Esophagus (tissue), 2 donors: ENCODE measurements at regions not wholly inside any gene's neighbourhood (a gene's known extent, or its start where the extent isn't known, plus 50 kb on each side); places are given as distances from the start of the nearest gene placed in this dataset.
"Not testable (repeated sequence)": the region's sequence is repeated elsewhere in the genome, so short reads cannot be mapped to it uniquely, and the experiment has no call there.

Experiments used
- H3K27ac ChIP-seq, 2 donors: one replicate each; pipeline ENCODE4 v1.5.1; 2013; ENCODE audit warnings: low read depth in 2 of 2, mild to moderate bottlenecking in 2 of 2, inconsistent platforms in 1 of 2, low read length in 1 of 2, moderate library complexity in 1 of 2
- H3K27me3 ChIP-seq, 2 donors: one replicate each; pipeline ENCODE4 v1.6.1; 2013; ENCODE audit warnings: low read length in 2 of 2, control low read depth in 1 of 2, mild to moderate bottlenecking in 1 of 2; ENCODE audit not compliant: insufficient read depth in 2 of 2, control insufficient read depth in 1 of 2
- H3K36me3 ChIP-seq, 2 donors: one replicate each; pipeline ENCODE4 v1.6.1; 2013; ENCODE audit warnings: low read length in 1 of 2; ENCODE audit not compliant: control insufficient read depth in 2 of 2, insufficient read depth in 2 of 2
- H3K4me1 ChIP-seq, 2 donors: one replicate each; pipeline ENCODE4 v1.6.1; 2013; ENCODE audit warnings: low read length in 1 of 2; ENCODE audit not compliant: control insufficient read depth in 2 of 2, insufficient read depth in 2 of 2
- H3K4me3 ChIP-seq, 2 donors: one replicate each; pipeline ENCODE4 v1.5.1; 2013; ENCODE audit warnings: low read length in 2 of 2, mild to moderate bottlenecking in 2 of 2, low read depth in 1 of 2, moderate library complexity in 1 of 2
- H3K9me3 ChIP-seq, 2 donors: one replicate each; pipeline ENCODE4 v1.6.1; 2013; ENCODE audit warnings: mild to moderate bottlenecking in 2 of 2, low read depth in 1 of 2, low read length in 1 of 2, moderate library complexity in 1 of 2; ENCODE audit not compliant: control insufficient read depth in 2 of 2, insufficient read depth in 1 of 2
- WGBS, 2 donors: extraction: QIAGEN DNeasy Blood & Tissue Kit; methylation state at CpG; one replicate each; pipeline ENCODE4 v1.1.7; 2013; 5-methylcytosine and 5-hydroxymethylcytosine counted together
- donor health status: healthy with polysubstance abuse.
- donor health status: Bipolar disorder and iron deficiency.

DNA sequence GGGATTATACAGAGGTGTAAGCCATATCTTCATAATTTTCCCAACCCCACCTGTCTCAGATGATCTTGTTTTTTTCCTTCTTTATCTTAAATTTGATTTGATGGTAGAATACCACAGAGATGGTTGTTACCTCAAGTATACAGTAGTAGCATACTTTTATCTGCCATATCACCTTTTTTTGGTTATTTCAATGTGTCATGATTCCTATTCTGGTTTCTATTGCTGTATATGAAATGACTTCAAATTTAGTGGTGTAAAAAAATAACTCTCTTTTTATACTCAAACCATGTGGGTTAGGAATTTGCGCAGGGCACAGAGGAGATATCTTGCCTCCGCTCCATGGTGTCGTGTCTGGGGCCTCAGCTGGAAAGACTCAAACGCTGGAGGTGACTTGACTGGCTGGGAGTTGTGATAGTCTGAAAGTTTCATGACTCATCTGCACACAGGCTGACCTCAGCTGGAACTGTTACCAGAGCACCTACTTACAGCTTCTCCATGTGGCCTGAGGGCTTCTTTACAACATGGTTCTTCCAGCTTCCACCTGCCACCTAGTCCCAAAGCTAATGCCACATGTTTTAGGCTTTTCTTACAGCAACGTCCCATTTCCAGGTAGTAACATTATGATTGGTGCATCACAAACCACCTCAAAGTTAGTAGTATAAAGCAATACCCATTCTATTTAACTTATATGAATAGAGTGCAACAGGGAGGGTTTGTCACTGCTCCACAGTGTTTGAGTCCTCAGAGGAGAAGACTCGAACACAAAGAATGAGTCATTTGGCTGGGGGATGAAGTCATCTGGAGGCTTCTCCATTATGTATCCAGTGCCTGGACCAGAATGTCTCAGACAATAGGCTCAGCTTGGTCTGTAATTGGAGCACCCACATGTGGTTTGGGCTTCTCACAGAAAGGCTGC lies 82.3 kb upstream of the XPO1 start:
- no peaks in the 10 kb centered on the region for H3K36me3 ChIP-seq
- H3K27ac ChIP-seq: no peak overlapping the region
- 52 to 59% methylated on average over 6 of the region's 6 CpGs for WGBS, 2 donors
- no peaks in the 10 kb centered on the region for H3K27me3 ChIP-seq
- H3K9me3 ChIP-seq: no peaks in the 10 kb centered on the region
- peaks cover 0 to 2% of the 10 kb centered on the region in 2 donors for H3K4me1 ChIP-seq
- no peak overlapping the region for H3K4me3 ChIP-seq

DNA sequence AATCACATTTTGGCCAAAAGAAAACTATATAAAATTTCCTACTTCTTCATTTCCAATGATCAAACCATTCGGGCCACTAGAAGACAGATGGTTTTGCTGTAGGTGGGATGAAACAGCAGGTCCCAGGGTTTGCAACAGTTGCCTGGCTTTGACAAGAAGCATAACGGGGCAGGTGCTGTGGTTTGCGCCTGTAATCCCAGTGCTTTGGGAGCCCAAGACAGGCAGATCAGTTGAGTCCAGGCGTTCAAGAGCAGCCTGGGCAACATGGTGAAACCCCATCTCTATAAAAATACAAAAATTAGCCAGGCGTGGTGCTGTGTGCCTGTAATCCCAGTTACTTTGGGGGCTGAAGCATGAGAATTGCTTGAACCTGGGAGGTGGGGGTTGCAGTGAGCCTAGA lies 81.4 kb upstream of the XPO1 start:
- whole genome bisulfite sequencing, 2 donors: 82 to 88% methylated on average over 5 of the region's 5 CpGs
- H3K4me1 ChIP-seq: peaks cover 0 to 2% of the 10 kb centered on the region in 2 donors
- H3K27me3 ChIP-seq: no peaks in the 10 kb centered on the region
- no peak overlapping the region for H3K27ac ChIP-seq
- no peak overlapping the region for H3K4me3 ChIP-seq
- no peaks in the 10 kb centered on the region for H3K9me3 ChIP-seq
- no peaks in the 10 kb centered on the region for H3K36me3 ChIP-seq

DNA sequence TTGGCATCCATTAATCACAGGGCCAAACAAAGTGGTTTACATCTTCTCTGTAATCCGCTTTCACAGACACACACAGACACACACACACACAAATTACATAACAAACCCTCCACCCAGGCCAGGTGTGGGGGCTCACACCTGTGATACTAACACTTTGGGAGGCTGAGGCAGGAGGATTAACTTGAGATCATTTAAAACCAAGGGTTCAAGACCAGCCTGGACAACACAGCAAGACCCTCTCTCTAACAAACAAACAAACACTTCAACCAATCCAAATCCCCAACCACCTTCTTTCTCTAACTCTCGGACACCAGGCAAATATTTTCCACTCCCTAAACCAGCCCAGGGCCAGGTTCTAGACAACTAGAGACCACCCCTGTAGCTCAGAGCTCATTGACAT lies 79.5 kb upstream of the XPO1 start:
- Histone ChIP-seq H3K4me3 (no peak overlapping the region), H3K36me3 (no peaks in the 10 kb centered on the region)

DNA sequence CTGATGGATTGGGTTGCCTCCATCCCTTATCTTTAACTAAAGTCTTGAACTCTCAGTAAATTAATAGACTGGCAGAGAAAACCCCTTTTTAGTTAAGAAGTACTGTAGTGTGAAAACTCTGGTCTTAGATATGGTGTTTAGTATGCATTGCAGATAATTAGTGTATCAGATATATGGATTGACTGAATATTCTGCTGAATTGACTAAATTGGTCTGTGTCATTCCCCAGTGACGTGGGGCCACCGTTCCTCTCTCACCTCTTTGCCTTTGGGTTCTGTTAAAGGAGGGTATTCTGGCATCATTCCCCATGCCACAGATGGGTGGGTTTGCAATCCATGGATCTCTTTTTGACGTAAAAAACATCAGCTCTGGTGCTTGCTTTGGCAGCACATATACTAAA lies 67.1 kb upstream of the XPO1 start:
- no peaks in the 10 kb centered on the region for H3K9me3 ChIP-seq
- no peak overlapping the region for H3K27ac ChIP-seq
- H3K4me3 ChIP-seq: no peak overlapping the region
- H3K4me1 ChIP-seq: no peaks in the 10 kb centered on the region
- H3K36me3 ChIP-seq: no peaks in the 10 kb centered on the region
- no peaks in the 10 kb centered on the region for H3K27me3 ChIP-seq
- WGBS, 2 donors: 92% methylated on average over 3 of the region's 3 CpGs

More for the DNA sequence above, 79.5 kb upstream of the XPO1 start:
- H3K27me3 ChIP-seq: no peaks in the 10 kb centered on the region
- H3K27ac ChIP-seq: no peak overlapping the region
- H3K9me3 ChIP-seq: no peaks in the 10 kb centered on the region
- H3K4me1 ChIP-seq: peaks cover 0 to 2% of the 10 kb centered on the region in 2 donors
- WGBS, 2 donors: 86 to 90% methylated on average over 2 of the region's 2 CpGs

DNA sequence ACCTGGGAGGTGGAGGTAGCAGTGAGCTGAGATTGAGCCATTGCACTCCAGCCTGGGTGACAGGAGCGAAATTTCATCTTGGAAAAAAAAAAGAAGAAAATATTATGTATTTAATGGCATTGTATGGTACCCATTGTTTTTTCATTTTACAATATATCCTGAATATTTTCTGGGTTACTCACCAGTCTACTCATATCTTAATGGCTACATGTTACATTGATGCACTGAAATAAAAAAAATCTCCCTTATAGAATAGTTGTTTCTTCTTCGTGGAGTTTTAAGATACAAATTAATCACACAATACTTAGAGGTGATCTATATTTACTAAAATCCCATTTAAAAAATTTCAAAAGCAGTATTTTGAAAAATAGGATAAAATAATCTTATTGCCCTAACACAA lies 66.3 kb upstream of the XPO1 start:
- H3K4me3 ChIP-seq: no peak overlapping the region
- no peaks in the 10 kb centered on the region for H3K36me3 ChIP-seq
- no peak overlapping the region for H3K27ac ChIP-seq
- no peaks in the 10 kb centered on the region for H3K9me3 ChIP-seq
- H3K27me3 ChIP-seq: no peaks in the 10 kb centered on the region
- H3K4me1 ChIP-seq: no peaks in the 10 kb centered on the region
- 77 to 82% methylated on average over 2 of the region's 2 CpGs for WGBS, 2 donors

DNA sequence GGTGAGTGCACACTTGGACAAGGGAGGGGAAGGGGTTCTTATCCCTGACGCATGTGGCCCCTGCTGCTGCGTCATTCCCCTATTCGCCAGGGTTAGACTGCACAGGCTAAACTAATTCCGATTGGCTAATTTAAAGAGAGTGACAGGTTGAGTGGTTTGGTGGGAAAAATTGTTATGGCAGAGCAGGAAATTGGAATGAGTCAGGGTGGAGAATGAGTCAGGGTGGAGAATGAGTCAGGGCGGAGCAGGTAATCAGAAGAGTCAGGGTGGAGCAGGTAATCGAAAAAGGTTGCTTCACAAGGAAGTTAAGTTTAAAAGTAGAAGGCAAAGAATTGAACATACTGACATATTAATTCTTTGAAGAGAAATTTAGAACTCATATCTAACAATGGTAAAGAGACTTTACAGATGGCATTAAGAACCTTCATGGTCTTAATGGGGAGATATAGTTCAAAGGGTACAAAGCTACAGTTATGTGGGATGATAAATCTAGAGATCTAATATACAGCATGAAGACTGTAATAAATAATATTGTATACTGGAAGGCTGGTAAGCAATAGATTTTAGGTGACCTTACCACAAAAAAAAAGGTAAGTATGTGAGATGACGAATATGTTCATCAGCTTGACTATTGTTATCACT lies 60.5 kb upstream of the XPO1 start:
- not testable (repeated sequence) for H3K9me3 ChIP-seq, H3K4me3 ChIP-seq, H3K4me1 ChIP-seq, H3K36me3 ChIP-seq, H3K27me3 ChIP-seq
- peak overlapping the region in 1 of 2 donors; percentile 3 for H3K27ac ChIP-seq
- 79 to 87% methylated on average over 7 of the region's 7 CpGs for WGBS, 2 donors

DNA sequence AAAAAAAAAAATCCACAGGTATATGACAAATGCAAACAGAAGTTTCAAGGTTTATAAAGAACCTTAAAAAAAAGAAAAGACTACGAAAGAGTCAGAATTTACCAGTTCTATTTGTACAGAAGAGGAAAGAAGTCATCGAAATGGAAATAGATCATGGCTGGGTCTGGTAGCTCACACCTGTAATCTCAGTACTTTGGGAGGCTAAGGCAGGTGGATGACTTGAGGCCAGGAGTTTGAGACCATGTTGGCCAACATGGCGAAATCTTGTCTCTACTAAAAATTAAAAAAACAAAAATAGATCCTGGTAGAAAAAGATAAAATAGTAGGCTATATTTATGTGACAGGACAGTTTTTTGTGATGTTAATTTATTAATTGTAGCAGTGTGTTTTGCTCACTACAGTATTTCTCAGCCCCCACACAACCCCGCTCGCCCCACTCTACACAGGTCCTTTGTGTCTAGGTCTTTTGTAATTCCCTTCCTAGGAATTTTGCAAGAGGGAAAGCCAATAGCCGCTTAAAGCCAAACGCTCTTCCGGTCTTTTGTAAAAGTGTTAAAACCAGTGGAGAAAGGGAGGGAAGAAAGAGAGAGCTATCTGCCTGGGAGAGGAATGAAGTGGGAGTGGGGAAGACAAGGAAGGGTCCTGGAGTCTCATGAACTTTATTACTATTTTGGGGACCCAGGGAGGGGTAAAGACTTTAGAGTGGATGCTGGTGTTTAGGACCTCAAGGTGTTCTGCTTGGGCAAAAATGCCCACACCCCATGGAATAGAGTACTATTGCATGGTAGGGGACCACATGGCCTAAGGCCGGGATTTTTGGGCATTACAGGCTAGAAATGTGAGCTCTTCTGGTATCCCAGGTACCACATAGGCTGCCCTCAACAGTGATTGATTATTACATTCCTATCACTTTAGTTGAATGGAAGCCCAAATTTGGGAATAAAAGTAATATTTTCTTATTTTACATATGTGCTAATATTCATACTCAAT lies 59.4 kb upstream of the XPO1 start:
- Histone ChIP-seq H3K9me3 (no peaks in the 10 kb centered on the region), H3K4me1 (no peaks in the 10 kb centered on the region), H3K27ac (no peak overlapping the region), H3K4me3 (no peak overlapping the region), H3K27me3 (no peaks in the 10 kb centered on the region), H3K36me3 (no peaks in the 10 kb centered on the region)
- WGBS, 2 donors: 84 to 85% methylated on average over 9 of the region's 9 CpGs

DNA sequence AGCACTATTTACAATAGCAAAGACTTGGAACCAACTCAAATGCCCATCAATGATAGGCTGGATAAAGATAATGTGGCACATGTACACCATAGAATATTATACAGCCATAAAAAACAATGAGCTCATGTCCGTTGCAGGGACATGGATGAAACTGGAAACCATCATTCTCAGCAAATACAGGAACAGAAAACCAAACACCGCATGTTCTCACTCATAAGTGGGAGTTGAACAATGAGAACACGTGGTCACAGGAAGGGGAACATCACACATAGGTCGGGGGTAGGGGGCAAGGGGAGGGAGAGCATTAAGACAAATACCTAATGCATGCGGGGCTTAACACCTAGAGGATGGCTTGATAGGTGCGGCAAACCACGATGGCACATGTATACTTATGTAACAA lies 56.0 kb upstream of the XPO1 start:
- H3K36me3 ChIP-seq, H3K4me1 ChIP-seq, H3K9me3 ChIP-seq, H3K27ac ChIP-seq, H3K4me3 ChIP-seq, H3K27me3 ChIP-seq: not testable (repeated sequence)
- 88 to 92% methylated on average over 7 of the region's 7 CpGs for WGBS, 2 donors

DNA sequence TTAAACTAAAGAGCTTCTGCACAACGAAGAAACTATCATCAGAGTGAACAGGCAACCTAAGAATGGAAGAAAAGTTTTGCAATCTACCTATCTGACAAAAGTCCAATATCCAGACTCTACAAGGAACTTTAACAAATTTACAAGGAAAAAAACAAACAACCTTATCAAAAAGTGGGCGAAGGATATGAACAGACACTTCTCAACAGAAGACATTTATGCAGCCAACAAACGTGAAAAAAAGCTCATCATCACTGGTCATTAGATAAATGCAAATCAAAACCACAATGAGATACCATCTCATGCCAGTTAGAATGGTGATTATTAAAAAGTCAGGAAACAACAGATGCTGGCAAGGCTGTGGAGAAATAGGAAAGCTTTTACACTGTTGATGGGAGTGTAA lies 55.5 kb upstream of the XPO1 start:
- H3K27ac ChIP-seq, H3K27me3 ChIP-seq, H3K36me3 ChIP-seq, H3K4me1 ChIP-seq, H3K9me3 ChIP-seq, H3K4me3 ChIP-seq: not testable (repeated sequence)
- 65 to 76% methylated on average over 3 of the region's 3 CpGs for WGBS, 2 donors
